UCSD-AML1 (cell line): ENCODE measurements at regions not wholly inside any gene's neighbourhood (a gene's known extent, or its start where the extent isn't known, plus 50 kb on each side); places are given as distances from the start of the nearest gene placed in this dataset.
"Not testable (repeated sequence)": the region's sequence is repeated elsewhere in the genome, so short reads cannot be mapped to it uniquely, and the experiment has no call there.

Experiments used
- DNase-seq: peaks from one replicate; lab custom pipeline; 2025; ENCODE audit not compliant: unreplicated experiment; lab: John Stamatoyannopoulos, UW

GRCh38 chr5:112533362-112533761 is 114.3 kb upstream of the EPB41L4A start:
- no peak for DNase-seq

DNA sequence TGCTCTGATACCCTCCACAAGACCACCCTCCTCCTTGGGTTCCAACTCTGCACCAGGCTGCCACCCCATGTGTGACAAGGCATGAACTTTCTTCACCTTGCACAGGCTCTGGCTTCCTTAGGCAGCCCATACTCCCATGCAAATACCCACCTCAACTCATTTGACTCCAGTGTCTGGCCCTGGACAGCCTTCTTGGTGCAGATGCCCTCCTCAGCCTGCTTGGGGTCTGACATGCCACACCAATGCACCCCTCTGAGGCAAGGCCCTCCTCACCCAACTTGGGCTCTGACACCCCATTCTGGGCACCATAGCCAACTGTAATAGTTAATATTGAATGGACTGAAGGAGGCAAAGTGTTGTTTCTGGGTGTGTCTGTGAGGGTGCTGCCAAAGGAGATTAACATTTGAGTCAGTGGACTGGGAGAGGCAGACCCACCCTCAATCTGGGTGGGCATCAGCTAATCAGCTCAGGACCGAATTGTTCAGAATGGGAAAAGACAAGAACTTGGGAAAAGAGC is 115.0 kb upstream of the EPB41L4A start:
- no peak for DNase-seq

- no peak for DNase-seq
Measured at GRCh38 chr5:112534611-112535255, 115.7 kb upstream of the EPB41L4A start.

DNA sequence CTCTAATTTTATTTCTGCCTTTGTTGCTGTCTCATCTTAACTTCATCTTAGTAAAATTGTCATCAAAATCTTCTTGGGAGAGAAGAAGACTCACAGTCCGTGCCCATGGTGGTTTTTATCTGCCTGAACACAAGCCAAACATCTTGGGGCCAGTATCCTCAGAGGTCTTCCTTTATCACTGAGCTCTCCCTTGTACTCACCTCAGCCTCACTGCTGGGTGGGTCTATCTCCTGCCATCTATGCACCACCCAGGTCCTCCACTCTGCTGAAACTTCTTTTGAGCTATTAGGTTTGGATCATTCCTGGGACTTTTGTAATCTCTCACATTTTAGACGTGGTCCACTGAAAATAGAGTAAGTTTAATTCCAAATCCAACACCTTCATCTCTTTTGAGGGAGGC is 116.3 kb upstream of the EPB41L4A start:
- no peak for DNase-seq

DNA sequence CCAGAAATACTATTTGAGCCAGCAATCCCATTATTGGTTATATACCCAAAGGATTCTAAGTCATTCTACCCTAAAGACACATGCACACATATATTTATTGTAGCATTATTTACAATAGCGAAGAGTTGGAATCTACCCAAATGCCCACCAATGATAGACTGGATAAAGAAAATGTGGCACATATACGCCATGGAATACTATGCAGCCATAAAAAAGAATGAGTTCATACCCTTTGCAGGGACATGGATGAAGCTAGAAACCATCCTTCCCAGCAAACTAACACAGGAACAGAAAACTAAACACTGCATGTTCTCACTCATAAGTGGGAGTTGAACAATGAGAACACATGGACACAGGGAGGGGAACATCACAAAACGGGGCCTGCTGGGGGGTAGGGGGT is 125.5 kb upstream of the EPB41L4A start:
- DNase-seq: not testable (repeated sequence)

GRCh38 chr5:112546946-112547592 is 128.0 kb upstream of the EPB41L4A start:
- DNase-seq: no peak

- peak; percentile 24 for DNase-seq
Measured at GRCh38 chr5:112548246-112548881, 129.3 kb upstream of the EPB41L4A start.

DNA sequence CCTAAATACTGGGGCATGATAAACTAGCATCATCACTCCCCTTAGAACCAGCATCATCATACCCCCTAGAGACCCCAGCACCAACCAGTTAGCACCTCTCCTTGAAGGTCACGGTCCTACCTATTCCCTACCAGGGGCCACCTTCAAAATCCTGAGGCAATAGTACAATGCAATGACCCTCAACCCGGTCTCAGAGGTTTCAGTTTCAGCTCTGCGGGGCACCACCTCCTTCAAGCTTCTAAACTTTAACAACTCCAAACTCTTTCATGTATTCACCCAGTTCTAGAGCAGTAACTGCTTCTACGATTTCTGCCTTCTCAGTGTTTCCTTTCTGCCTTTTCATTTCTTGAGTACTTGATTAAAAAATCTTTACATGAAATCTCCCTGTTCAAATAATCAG is 130.1 kb upstream of the EPB41L4A start:
- DNase-seq: no peak

DNA sequence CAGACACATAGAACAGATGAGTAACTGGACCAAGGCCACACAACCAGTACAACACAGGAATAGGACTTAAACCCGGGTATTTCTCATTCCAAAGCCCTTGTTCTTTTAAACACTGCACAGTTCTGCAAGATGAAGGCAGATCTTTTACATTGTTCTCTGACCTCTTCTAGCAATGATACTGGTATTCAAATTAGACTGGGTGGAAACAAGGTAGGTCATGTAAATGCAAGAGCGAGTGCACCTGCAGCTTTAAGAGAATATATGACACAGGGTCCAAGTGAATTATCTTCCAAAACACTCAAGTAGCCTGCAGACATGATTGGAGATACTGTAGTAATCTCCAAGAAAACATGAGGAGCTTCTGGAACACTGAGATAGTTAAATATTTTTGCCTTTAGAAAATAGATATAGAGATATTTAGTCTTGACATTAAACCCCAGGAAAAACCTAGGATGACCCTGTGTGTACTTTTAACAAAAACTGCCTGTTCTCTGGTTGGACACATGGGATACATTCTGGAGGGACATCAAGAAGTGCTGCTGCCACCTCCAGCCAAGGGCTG is 130.6 kb upstream of the EPB41L4A start:
- DNase-seq: no peak

- DNase-seq: no peak
Measured at GRCh38 chr5:112551419-112552032, 132.4 kb upstream of the EPB41L4A start.

DNA sequence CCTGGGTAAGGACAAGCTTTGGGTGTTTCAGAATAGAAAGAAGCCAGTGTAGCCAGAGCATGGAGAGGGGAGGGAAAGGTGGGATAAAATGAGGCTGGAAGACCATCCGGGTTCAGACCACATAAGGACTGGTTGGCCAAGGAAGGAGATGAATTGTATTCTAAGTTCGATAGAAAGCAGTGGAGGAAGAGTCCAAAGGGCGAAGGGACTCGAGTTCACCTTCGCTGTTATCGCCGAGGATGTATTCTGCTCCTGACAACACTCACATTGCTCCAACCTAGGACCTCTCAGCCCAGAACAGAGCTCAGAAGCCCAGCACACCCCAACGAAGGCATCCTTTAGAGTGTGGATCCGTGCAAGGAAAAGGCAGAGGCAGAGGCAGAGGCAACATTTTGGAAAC is 133.1 kb upstream of the EPB41L4A start:
- no peak for DNase-seq

GRCh38 chr5:112552791-112553190 is 133.7 kb upstream of the EPB41L4A start:
- no peak for DNase-seq

DNA sequence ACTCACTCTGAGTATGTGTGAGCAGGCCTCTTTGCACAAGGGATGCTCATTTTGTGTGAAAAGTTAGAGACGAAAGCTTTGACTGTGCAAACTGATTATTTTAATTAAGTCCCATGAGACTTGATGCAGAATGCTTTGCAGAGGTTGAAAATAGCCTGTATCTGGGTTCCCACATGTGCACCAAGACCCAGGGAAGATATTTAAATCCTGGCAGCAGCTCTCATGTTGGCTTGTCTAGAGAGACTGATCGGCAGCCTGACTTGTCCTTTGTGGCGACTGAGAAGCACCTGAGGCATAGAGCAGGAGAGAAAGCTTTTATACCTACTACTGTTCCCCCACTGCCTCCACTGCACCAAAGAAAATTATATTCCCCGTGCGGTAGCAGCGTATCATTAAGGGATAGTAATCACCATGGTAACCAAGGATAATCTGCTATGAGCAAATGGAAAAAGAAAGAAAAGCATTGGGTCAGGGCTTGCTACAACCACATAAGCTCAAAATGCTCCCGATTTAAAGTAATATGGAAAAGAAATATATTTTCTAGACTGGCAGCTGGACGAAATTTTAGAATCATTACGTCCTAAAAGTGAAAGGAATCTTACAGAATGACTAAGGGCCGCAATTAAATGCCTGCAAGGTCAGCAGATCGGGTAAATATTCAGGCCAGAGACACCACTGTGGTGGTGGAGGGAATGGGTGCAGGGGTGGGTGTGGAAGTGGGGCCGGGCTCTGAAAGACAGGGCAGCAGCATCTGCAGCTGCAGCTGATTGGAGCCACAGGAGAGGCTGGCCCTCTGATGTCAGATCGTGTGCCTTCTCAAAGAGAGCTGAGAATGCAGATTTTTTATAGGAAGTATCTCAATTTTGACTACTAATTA is 135.3 kb upstream of the EPB41L4A start:
- DNase-seq: no peak

GRCh38 chr5:112555197-112555596 is 136.1 kb upstream of the EPB41L4A start:
- DNase-seq: no peak

DNA sequence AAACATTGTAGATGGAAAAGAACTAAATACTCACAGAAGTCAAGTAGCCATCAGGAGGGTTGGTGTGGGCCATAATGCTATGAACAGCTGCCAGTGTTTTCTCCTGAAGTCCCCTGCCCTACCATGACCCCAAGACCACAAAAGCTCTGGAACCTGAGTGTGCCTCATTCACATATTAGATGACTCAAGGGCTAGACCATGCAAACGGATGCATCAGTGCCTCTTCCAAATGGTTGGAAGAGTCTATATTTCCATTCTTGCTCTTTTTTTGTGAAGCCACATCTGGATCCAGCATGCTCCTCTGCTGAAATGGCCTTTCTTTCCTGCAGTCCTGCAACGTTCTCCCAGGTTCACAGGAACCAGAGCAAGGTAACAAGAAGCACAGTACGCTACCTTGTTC is 136.6 kb upstream of the EPB41L4A start:
- no peak for DNase-seq

GRCh38 chr5:112559501-112559900 is 140.4 kb upstream of the EPB41L4A start:
- not testable (repeated sequence) for DNase-seq

- DNase-seq: no peak
Measured at GRCh38 chr5:112560371-112560770, 141.3 kb upstream of the EPB41L4A start.

DNA sequence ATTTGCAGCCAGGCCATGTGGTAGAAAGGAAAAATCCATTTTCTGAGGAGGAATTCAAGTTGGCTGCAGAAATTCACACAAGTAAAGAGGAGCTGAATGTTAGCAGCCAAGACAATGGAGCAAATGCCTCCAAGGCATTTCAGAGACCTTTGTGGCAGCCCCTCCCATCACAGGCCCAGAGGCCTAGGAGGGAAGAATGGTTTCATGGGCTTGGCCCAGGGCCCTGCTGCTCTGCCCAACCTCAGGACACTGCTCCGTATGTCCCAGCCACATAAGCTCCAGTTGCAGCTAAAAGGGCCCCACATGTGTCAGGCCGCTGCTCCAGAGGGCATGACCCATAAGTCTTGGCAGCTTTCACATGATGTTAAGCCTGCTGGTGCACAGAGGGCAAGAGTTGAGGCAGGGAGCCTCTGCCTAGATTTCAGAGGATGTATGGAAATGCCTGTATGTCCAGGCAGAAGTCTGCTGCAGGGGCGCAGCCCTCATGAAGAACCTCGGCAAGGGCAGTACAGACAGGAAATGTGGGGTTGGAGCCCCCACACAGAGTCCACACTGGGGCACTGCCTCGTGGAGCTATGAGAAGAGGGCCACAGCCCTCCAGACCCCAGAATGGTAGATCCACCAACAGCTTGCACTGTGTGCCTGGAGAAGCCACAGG is 144.2 kb upstream of the EPB41L4A start:
- no peak for DNase-seq

GRCh38 chr5:112566251-112566650 is 147.2 kb upstream of the EPB41L4A start:
- DNase-seq: no peak

- no peak for DNase-seq
Measured at GRCh38 chr5:112569596-112569995, 150.5 kb upstream of the EPB41L4A start.
